Amygdala (tissue), 56 donors: ENCODE measurements at regions not wholly inside any gene's neighbourhood (a gene's known extent, or its start where the extent isn't known, plus 50 kb on each side); places are given as distances from the start of the nearest gene placed in this dataset.
"Not testable (repeated sequence)": the region's sequence is repeated elsewhere in the genome, so short reads cannot be mapped to it uniquely, and the experiment has no call there.

Source experiments
- DNase-seq, 56 donors: peaks; one replicate each; lab custom pipeline; 2025; lab: John Stamatoyannopoulos, UW

- DNase-seq: not testable (repeated sequence)
Observed at GRCh38 chr10:109809954-109810353, 113.4 kb downstream of the XPNPEP1 start.

- DNase-seq: not testable (repeated sequence)
Observed at GRCh38 chr10:109801191-109801590, 122.1 kb downstream of the XPNPEP1 start.

- no peak for DNase-seq
Observed at GRCh38 chr10:109790647-109791046, 132.7 kb downstream of the XPNPEP1 start.

GRCh38 chr10:109784236-109784635, 139.1 kb downstream of the XPNPEP1 start:
- no peak for DNase-seq

- no peak for DNase-seq
Observed at GRCh38 chr10:109783286-109783685, 140.0 kb downstream of the XPNPEP1 start.

- DNase-seq: no peak
Observed at GRCh38 chr10:109780997-109781396, 142.3 kb downstream of the XPNPEP1 start.

GRCh38 chr10:109778993-109779392, 144.3 kb downstream of the XPNPEP1 start:
- DNase-seq: no peak

- DNase-seq: no peak
Observed at GRCh38 chr10:109774121-109774440, 149.2 kb downstream of the XPNPEP1 start.

- peak in 1 of 56 donors; percentile 0 for DNase-seq
Observed at GRCh38 chr10:109773288-109774120, 149.8 kb downstream of the XPNPEP1 start.

GRCh38 chr10:109770663-109771062, 152.6 kb downstream of the XPNPEP1 start:
- no peak for DNase-seq

- DNase-seq: no peak
Observed at GRCh38 chr10:109769966-109770365, 153.3 kb downstream of the XPNPEP1 start.

- DNase-seq: no peak
Observed at GRCh38 chr10:109765838-109766237, 157.5 kb downstream of the XPNPEP1 start.

- DNase-seq: no peak
Observed at GRCh38 chr10:109762555-109762954, 160.8 kb downstream of the XPNPEP1 start.

GRCh38 chr10:109757670-109758069, 165.6 kb downstream of the XPNPEP1 start:
- DNase-seq: not testable (repeated sequence)

- no peak for DNase-seq
Observed at GRCh38 chr10:109746861-109747260, 176.4 kb downstream of the XPNPEP1 start.

GRCh38 chr10:109744020-109744419, 179.3 kb downstream of the XPNPEP1 start:
- DNase-seq: no peak

GRCh38 chr10:109743574-109743973, 179.7 kb downstream of the XPNPEP1 start:
- DNase-seq: no peak

GRCh38 chr10:109743146-109743545, 180.2 kb downstream of the XPNPEP1 start:
- DNase-seq: no peak

GRCh38 chr10:109741712-109742111, 181.6 kb downstream of the XPNPEP1 start:
- no peak for DNase-seq

- no peak for DNase-seq
Observed at GRCh38 chr10:109740436-109740835, 182.9 kb downstream of the XPNPEP1 start.

- DNase-seq: no peak
Observed at GRCh38 chr10:109737626-109738025, 185.7 kb downstream of the XPNPEP1 start.

- DNase-seq: no peak
Observed at GRCh38 chr10:109737009-109737408, 186.3 kb downstream of the XPNPEP1 start.

GRCh38 chr10:109735776-109736175, 187.5 kb downstream of the XPNPEP1 start:
- DNase-seq: no peak
